GM12878 (cell line): ENCODE measurements at regions not wholly inside any gene's neighbourhood (a gene's known extent, or its start where the extent isn't known, plus 50 kb on each side); places are given as distances from the start of the nearest gene placed in this dataset.

Source experiments
- ATF2 ChIP-seq: IDR thresholded peaks from 2 replicates; pipeline ENCODE4 v1.6.1; 2012; ENCODE audit warnings: low read length, inconsistent platforms
- BMI1 ChIP-seq: fragments of 450-650 bp; IDR thresholded peaks from 2 replicates; pipeline ENCODE4 v1.6.1; 2016; ENCODE audit warnings: mild to moderate bottlenecking, moderate library complexity, borderline replicate concordance
- EGR1 ChIP-seq, 2 experiments: IDR thresholded peaks; 1 replicate in 1 of 2; 2 replicates in 1 of 2; pipeline ENCODE4 v1.6.1; 2011 to 2012; ENCODE audit warnings: low read depth in 2 of 2, low read length in 2 of 2, borderline replicate concordance in 1 of 2, mild to moderate bottlenecking in 1 of 2, moderate library complexity in 1 of 2
- JUNB ChIP-seq: IDR thresholded peaks from 2 replicates; pipeline ENCODE4 v1.6.1; 2016; ENCODE audit warnings: antibody characterized with exemption, mild to moderate bottlenecking
- POLR2A ChIP-seq: IDR thresholded peaks from 2 replicates; pipeline ENCODE4 v1.6.1; 2011; ENCODE audit warnings: low read depth, mild to moderate bottlenecking, low read length
- POLR2AphosphoS2 ChIP-seq: IDR thresholded peaks from 2 replicates; pipeline ENCODE4 v1.6.1; 2011; ENCODE audit warnings: low read depth, mild to moderate bottlenecking, low read length, improper control_type of control experiment, moderate library complexity
- RELA ChIP-seq: fragments of 450-650 bp; IDR thresholded peaks from 2 replicates; pipeline ENCODE4 v1.8.0; 2014; ENCODE audit warnings: borderline replicate concordance; ENCODE audit not compliant: partially characterized antibody
- RFX5 ChIP-seq: IDR thresholded peaks from 2 replicates; pipeline ENCODE4 v1.6.1; 2011; ENCODE audit warnings: low read depth, low read length, improper control_type of control experiment
- SIN3A ChIP-seq: IDR thresholded peaks from 2 replicates; pipeline ENCODE4 v1.6.1; 2012; ENCODE audit warnings: low read depth, low read length, improper control_type of control experiment
- SMARCA5 ChIP-seq: fragments of 450-650 bp; IDR thresholded peaks from 2 replicates; pipeline ENCODE4 v1.6.1; 2017; ENCODE audit warnings: mild to moderate bottlenecking
- SP1 ChIP-seq: IDR thresholded peaks from one replicate; pipeline ENCODE4 v1.6.1; 2011; ENCODE audit warnings: low read depth, low read length
- TAF1 ChIP-seq: IDR thresholded peaks from 2 replicates; pipeline ENCODE4 v1.6.1; 2011; ENCODE audit warnings: mild to moderate bottlenecking, low read depth, low read length, borderline replicate concordance
- ZZZ3 ChIP-seq: IDR thresholded peaks from 2 replicates; pipeline ENCODE4 v1.6.1; 2011; ENCODE audit warnings: low read depth; ENCODE audit not compliant: control insufficient read depth, insufficient read length

GRCh38 chr15:81987628-81988027 lies 58.2 kb downstream of the MEX3B start:
- TF ChIP-seq SP1 (no peak), BMI1 (no peak), ZZZ3 (no peak), JUNB (no peak), SMARCA5 (no peak), ATF2 (no peak), TAF1 (no peak), RFX5 (no peak), SIN3A (no peak), POLR2AphosphoS2 (no peak), EGR1 (IDR thresholded peaks at IDR 0.05; ENCODE audit: borderline replicate concordance in 1 of 2, low read depth in 2 of 2, low read length in 2 of 2) (no peak), RELA (no peak), POLR2A (no peak)
